B cell (primary cell): ENCODE measurements at regions not wholly inside any gene's neighbourhood (a gene's known extent, or its start where the extent isn't known, plus 50 kb on each side); places are given as distances from the start of the nearest gene placed in this dataset.
"Not testable (repeated sequence)": the region's sequence is repeated elsewhere in the genome, so short reads cannot be mapped to it uniquely, and the experiment has no call there.

ENCODE experiments used
- ATAC-seq: fragments of 200-7000 bp; cut with Tn5 transposase; one replicate; pipeline ENCODE4 v1.10.0; 2021; ENCODE audit warnings: low read depth, mild to moderate bottlenecking, moderate number of reproducible peaks, moderate library complexity
- CTCF ChIA-PET: fragments of 350-600 bp; sonication (Branson Sonifier 250); formaldehyde crosslinking; loops from one replicate; lab custom pipeline; 2021; ENCODE audit warnings: antibody characterized with exemption, inconsistent platforms; lab: Charles Lee
- POLR2A ChIA-PET: fragments of 350-600 bp; sonication (Branson Sonifier 250); formaldehyde crosslinking; loops from one replicate; lab custom pipeline; 2021; ENCODE audit warnings: antibody characterized with exemption; lab: Charles Lee
- DNase-seq: peaks from one replicate; pipeline ENCODE4 v3.0.0; 2013
- H2AFZ ChIP-seq: 2 replicates; pipeline ENCODE4 v1.6.1; 2012; ENCODE audit warnings: mild to moderate bottlenecking, low read depth, low read length; ENCODE audit not compliant: insufficient read depth, poor library complexity, severe bottlenecking
- H3K27ac ChIP-seq, 2 donors: 1 replicate in 1 of 2; 2 replicates in 1 of 2; pipeline ENCODE4 v1.5.1; 2012 to 2013; ENCODE audit warnings: low read length in 2 of 2, mild to moderate bottlenecking in 2 of 2, moderate library complexity in 1 of 2
- H3K27me3 ChIP-seq, 4 experiments: fragments of 200-600 bp in 1 of 4; sonication (generic) in 1 of 4; replicated peaks in 1 of 4; 1 replicate in 2 of 4; 2 replicates in 2 of 4; pipeline versions ENCODE4 v1.6.1 to v1.7.0; 2013 to 2016; ENCODE audit warnings: low read length in 3 of 4, mild to moderate bottlenecking in 2 of 4, mixed read lengths in 1 of 4, moderate library complexity in 1 of 4; ENCODE audit not compliant: insufficient read depth in 4 of 4, control insufficient read depth in 3 of 4; ENCODE audit errors: control extremely low read depth in 1 of 4
- H3K36me3 ChIP-seq, 2 experiments: replicated peaks in 1 of 2; 1 replicate in 1 of 2; 2 replicates in 1 of 2; pipeline versions ENCODE4 v1.6.1 to v1.7.1; 2013; ENCODE audit warnings: low read length in 1 of 2; ENCODE audit not compliant: insufficient read depth in 2 of 2, control insufficient read depth in 1 of 2; ENCODE audit errors: control extremely low read depth in 1 of 2, extremely low read depth in 1 of 2
- H3K4me1 ChIP-seq, 2 donors: fragments of 200-600 bp in 1 of 2; sonication (generic) in 1 of 2; 1 replicate in 1 of 2; 2 replicates in 1 of 2; pipeline versions ENCODE4 v1.5.1 to v1.6.1; 2013 to 2017; ENCODE audit warnings: low read length in 2 of 2; ENCODE audit not compliant: control insufficient read depth in 2 of 2, insufficient read depth in 2 of 2
- H3K4me2 ChIP-seq: replicated peaks from 2 replicates; pipeline ENCODE3; 2012; ENCODE audit warnings: mild to moderate bottlenecking, low read depth, low read length; ENCODE audit not compliant: poor library complexity, severe bottlenecking
- H3K4me3 ChIP-seq, 5 experiments: fragments of 200-600 bp in 1 of 5; sonication (generic) in 1 of 5; 1 replicate in 3 of 5; 2 replicates in 2 of 5; pipeline versions ENCODE4 v1.5.1 to v1.7.0; 2011 to 2016; ENCODE audit warnings: low read length in 4 of 5, mild to moderate bottlenecking in 4 of 5, low read depth in 2 of 5, control low read depth in 1 of 5, moderate library complexity in 1 of 5; ENCODE audit not compliant: insufficient read depth in 1 of 5; ENCODE audit errors: control extremely low read depth in 1 of 5, extremely low read depth in 1 of 5
- H3K79me2 ChIP-seq: fragments of 200-600 bp; sonication (generic); one replicate; pipeline ENCODE4 v1.6.0; 2016; ENCODE audit warnings: low read length; ENCODE audit not compliant: control insufficient read depth, insufficient read depth
- H3K9ac ChIP-seq: fragments of 200-600 bp; sonication (generic); 2 replicates; pipeline ENCODE4 v1.6.1; 2017; ENCODE audit warnings: mild to moderate bottlenecking, low read length, moderate library complexity
- H3K9me3 ChIP-seq, 3 donors: one replicate each; pipeline versions ENCODE4 v1.6.1 to v1.7.1; 2013; ENCODE audit warnings: low read length in 2 of 3; ENCODE audit not compliant: control insufficient read depth in 2 of 3, insufficient read depth in 1 of 3; ENCODE audit errors: control extremely low read depth in 1 of 3
- H4K20me1 ChIP-seq: 2 replicates; pipeline ENCODE4 v1.6.0; 2012; ENCODE audit warnings: mild to moderate bottlenecking, low read length; ENCODE audit not compliant: insufficient read depth, control insufficient read depth, poor library complexity, severe bottlenecking
- H3K27ac Mint-ChIP-seq: one replicate; pipeline ENCODE4 v1.8.0; 2021; ENCODE audit warnings: mixed read lengths
- H3K27me3 Mint-ChIP-seq: one replicate; pipeline ENCODE4 v1.8.0; 2021; ENCODE audit warnings: mixed read lengths
- H3K4me1 Mint-ChIP-seq: one replicate; pipeline ENCODE4 v1.8.0; 2021; ENCODE audit warnings: mixed read lengths
- H3K4me3 Mint-ChIP-seq: one replicate; pipeline ENCODE4 v1.8.0; 2021; ENCODE audit warnings: mixed read lengths
- H3K9me3 Mint-ChIP-seq: one replicate; pipeline ENCODE4 v1.8.0; 2022; ENCODE audit warnings: mixed read lengths; ENCODE audit not compliant: insufficient read depth
- CTCF ChIP-seq: fragments of 200-600 bp; IDR thresholded peaks from one replicate; pipeline ENCODE4 v1.8.0; 2022; ENCODE audit warnings: antibody characterized with exemption, mild to moderate bottlenecking
- EZH2 ChIP-seq: IDR thresholded peaks from 2 replicates; pipeline ENCODE4 v1.6.1; 2012; ENCODE audit warnings: borderline replicate concordance, low read depth, mild to moderate bottlenecking, moderate library complexity, low read length; ENCODE audit not compliant: insufficient read depth, poor library complexity, severe bottlenecking
- WGBS: methylation state at CpG from one replicate; pipeline ENCODE4 v1.1.5; 2013; ENCODE audit warnings: missing lambda C conversion rate; ENCODE audit not compliant: insufficient coverage; 5-methylcytosine and 5-hydroxymethylcytosine counted together
- intact Hi-C: fragments of 100-400 bp; cut with micrococcal nuclease; formaldehyde crosslinking; loops from one replicate; pipeline ENCODE4 v1.10.0; 2022

GRCh38 chr4:28075401-28075956 is 1214.8 kb downstream of the STIM2 start:
- Histone ChIP-seq H3K4me3 (no peak overlapping the region), H3K79me2 (no peaks in the 10 kb centered on the region), H3K4me1 (no peaks in the 10 kb centered on the region), H3K36me3 (no peaks in the 10 kb centered on the region), H2AFZ (no peak overlapping the region), H3K27ac (no peak overlapping the region), H3K27me3 (no peaks in the 10 kb centered on the region), H4K20me1 (no peaks in the 10 kb centered on the region), H3K9me3 (peaks cover 0 to 9% (median 0%) of the 10 kb centered on the region in 3 donors), H3K9ac (no peak overlapping the region), H3K4me2 (no peak overlapping the region)
- ATAC-seq (no peak), DNase-seq (no peak)
- H3K27ac Mint-ChIP-seq = no peak overlapping the region
- no peaks in the 10 kb centered on the region for H3K9me3 Mint-ChIP-seq
- TF ChIP-seq EZH2 (no peak), CTCF (no peak)
- ChIA-PET CTCF (no interaction called here), POLR2A (no interaction called here)
- no peaks in the 10 kb centered on the region for H3K4me1 Mint-ChIP-seq
- H3K27me3 Mint-ChIP-seq = no peaks in the 10 kb centered on the region
- H3K4me3 Mint-ChIP-seq = no peak overlapping the region
- intact Hi-C loops = no loop called here

GRCh38 chr4:28077203-28077602 is 1216.6 kb downstream of the STIM2 start:
- H3K36me3 ChIP-seq, H3K9ac ChIP-seq, H3K27ac Mint-ChIP-seq, H3K4me3 Mint-ChIP-seq, DNase-seq, H3K27me3 Mint-ChIP-seq, H3K4me1 Mint-ChIP-seq, H3K27me3 ChIP-seq, H3K9me3 Mint-ChIP-seq, H3K4me1 ChIP-seq, ATAC-seq, H3K79me2 ChIP-seq, POLR2A ChIA-PET, H3K9me3 ChIP-seq, H3K27ac ChIP-seq, H3K4me2 ChIP-seq, CTCF ChIA-PET, H4K20me1 ChIP-seq, H2AFZ ChIP-seq, H3K4me3 ChIP-seq, intact Hi-C loops: not testable (repeated sequence)
- 65% methylated on average over 9 of the region's 9 CpGs for WGBS
